GM18498 (cell line): ENCODE measurements at regions not wholly inside any gene's neighbourhood (a gene's known extent, or its start where the extent isn't known, plus 50 kb on each side); places are given as distances from the start of the nearest gene placed in this dataset.
"Not testable (repeated sequence)": the region's sequence is repeated elsewhere in the genome, so short reads cannot be mapped to it uniquely, and the experiment has no call there.

Experiments used
- ATAC-seq: cut with Tn5 transposase; IDR thresholded peaks from one replicate; pipeline ENCODE4 v1.9.1; 2021; ENCODE audit warnings: mild to moderate bottlenecking, moderate library complexity; ENCODE audit not compliant: unreplicated experiment

DNA sequence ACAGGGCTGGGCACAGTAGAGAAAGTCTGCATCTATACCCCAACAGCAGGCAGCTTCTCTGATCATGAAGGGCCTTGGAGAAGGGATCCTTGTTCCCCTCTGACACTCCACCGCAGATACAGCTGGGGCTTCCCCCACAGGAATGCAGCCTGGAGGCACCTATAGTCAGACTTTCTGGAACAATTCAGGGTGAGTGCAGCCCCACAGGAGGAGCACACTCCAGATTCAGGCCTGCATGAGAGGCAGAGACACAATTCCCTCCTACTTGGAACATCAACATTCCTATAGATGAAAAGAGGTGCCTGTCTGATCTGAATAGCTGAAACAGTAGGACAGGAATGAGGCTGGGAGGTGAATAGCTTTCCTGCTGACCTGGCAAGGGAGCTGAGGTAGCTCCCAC, 1298.0 kb upstream of the CNTN5 start:
- ATAC-seq, result no peak

DNA sequence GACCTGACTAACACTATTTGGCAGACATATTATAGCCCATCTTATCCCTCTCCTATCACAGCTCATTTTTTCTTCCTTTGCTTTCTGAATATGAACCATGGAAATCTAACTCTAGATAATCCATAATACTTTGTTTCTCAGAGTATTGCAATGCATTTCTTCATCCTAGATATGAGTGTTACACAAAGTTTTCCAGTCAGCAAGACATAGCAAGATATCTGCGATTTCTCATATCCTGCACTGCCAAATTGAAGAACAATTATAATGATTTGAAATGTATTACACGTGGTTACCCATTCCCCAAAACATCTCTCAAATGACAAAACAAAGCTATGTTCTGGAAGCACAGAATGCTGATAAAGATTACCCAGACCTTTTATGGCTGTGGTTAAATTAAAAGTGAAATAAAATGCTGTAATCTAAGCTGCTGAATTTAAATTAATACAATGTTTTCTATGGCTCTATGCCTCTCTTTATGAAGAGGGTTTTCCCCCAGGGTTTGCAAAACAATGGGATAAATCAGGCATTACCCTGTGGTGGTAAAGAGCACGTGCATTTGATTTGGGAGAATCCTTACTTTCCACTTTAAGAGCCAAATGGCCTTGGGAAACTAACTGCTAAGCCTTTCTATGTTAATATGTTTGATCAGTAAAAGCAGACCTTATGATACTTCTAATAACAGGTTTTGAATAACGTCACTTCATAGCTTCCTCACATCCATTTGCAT, 1291.0 kb upstream of the CNTN5 start:
- no peak for ATAC-seq

DNA sequence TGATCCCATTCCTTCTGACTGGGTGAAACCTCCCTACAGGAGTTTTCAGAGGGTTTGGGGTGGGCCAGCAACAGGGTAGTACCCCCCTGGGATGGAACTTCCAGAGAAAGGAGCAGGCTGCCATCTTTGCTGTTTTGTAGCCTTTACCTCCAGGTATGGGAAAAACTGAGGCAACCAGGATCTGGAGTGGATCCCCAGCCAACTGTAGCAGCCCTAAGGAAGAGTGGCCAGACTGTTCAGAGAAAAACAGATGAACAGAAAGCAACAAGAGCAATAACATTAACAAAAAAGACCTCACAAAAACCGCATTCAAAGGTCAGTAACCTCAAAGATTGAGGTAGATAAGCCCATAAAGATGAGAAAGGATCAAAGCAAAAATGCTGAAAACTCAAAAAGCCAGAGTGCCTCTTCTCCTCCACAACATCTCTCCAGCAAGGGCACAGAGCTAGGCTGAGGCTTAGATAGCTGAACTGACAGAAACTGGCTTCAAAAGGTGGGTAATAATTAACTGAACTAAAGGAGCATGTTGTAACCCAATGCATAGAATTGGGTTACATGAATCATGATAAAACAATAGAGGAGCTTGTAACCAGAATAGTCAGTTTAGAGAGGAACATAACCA, 1288.6 kb upstream of the CNTN5 start:
- no peak for ATAC-seq

DNA sequence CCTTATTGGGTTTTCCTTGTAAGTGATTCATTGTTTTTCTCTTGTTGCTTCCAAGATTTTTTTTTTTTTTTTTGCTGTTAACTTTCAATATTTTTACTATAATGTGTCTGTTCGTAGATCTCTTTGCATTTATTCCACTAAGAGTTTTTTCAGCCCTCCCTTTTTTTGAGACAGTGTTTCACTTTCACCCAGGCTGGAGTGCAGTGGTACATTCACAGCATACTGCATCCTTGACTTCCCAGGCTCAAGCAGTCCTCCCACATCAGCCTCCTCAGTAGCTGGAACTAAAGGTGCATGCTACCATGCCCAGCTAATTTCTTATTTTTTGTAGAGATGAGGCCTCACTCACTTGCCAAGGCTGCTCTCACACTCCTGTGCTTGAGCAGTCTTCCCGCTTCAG, 1282.0 kb upstream of the CNTN5 start:
- ATAC-seq, result no peak

DNA sequence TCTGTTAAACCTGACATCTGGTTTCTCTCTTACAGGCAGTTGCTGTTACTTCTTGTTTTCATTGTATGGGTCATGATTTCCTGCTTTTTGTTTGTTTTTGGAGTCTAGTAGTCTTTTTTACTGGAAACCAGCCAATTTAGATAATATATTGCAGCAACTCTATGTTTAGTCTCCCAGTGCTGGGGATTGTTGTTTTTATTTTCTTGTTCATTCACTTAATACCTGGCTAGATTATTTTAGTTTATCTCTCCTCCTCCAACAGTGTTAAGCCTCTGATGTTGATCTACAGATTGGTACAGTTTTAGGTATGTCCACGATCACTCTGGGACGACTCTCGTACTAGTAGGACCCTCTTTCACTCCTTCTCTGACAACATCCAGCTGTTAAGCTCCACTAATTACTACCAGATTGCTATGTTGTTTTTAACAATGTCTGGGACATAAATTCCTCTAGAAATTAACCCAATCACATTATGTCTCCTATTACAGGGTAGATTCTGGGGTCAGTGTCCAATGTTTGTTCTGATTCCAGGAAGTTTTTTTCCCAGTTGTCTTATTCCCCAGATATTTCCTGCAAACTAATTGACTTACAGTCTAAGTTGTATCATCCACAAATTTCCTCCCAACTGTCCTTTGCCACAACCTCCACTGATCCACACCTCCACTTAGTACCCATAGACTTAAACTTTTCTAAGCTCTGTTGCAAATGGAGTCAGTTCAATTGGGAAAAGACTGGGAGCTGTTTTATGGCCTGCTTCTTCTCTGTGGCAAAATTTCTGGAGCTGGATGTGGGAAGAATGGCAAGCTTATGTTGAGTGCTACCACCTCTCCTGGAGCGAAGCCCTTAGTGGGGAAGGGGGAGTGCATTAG, 1280.6 kb upstream of the CNTN5 start:
- no peak for ATAC-seq

DNA sequence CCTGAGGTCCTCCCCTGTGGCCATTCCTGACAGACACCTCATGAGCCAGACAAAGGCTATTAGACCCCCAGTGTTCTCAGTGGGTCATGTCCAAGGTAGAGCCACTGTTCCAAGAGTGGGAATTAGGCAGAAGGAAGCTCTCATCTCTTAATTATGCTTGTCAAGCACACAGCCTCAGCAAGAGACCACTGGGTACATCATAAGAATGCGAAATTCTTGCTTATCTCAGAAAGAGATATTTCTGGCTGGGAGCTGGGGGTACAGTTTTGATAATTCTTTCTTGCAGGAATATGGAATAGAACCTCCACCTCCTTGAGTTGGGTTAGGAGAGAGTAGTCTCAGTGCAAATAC, 1280.0 kb upstream of the CNTN5 start:
- ATAC-seq, result no peak

DNA sequence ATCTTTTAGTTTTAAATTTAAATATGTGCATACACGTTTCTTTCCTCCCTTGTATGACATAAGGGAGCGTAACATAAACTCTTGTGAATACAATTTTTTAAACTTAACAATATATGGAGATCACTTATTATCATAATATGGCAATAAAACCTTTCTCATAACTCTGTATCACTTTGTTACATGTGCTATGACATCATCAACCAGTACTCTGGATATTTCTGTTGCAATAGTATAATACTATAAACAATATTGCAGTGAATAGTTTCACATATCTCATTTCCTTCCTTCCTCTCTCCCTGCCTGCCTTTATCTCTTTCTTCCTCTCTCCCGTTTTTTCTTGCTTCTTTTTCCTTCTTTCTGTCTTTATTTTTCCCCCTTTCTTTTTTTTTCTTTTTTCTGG, 1278.0 kb upstream of the CNTN5 start:
- ATAC-seq, result no peak

DNA sequence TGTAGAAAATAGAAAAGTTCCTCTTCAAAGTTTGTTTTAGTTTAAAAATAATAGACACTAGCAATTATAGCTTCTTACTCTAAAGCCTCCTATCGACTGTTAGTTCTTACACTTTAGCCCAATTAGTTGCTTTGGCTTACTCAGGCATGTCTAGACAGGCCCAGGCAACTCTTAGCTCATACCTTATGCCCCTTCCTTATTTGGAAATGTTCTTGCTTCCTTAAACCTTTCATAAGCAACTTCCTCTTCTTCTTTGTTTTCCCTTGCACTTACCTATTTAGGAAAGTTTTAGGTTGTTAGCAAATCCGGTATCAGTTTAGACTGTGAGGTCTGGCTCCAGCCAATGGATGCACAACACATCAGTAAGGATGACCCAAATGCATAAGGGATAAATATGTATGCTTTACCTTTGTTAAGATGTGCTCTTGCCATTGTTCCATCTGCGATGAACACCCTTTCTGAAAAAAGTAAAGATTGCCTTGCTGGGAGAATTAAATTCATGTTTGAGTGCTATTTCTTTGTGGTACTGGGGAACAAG, 1277.5 kb upstream of the CNTN5 start:
- no peak for ATAC-seq

DNA sequence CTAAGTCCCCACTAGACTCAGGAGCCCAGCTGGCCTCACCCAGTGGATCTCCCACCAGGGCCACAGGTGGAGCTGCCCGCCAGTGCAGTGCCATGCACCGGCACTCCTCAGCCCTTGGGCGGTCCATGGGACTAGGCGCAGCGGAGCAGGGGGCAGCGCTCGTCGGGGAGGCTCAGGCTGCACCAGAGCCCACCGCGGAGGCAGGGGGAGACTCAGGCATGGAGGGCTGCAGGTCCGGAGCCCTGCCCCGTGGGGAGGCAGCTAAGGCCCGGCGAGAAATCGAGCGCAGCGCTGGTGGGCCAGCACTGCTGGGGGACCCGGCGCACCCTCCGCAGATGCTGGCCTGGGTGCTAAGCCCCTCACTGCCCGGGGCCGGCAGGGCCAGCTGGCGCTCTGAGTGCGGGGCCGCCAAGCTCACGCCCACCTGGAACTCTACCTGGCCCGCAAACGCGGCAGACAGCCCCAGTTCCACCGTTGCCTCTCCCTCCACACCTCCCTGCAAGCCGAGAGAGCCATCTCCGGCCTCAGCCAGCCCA, 1275.2 kb upstream of the CNTN5 start:
- no peak for ATAC-seq

DNA sequence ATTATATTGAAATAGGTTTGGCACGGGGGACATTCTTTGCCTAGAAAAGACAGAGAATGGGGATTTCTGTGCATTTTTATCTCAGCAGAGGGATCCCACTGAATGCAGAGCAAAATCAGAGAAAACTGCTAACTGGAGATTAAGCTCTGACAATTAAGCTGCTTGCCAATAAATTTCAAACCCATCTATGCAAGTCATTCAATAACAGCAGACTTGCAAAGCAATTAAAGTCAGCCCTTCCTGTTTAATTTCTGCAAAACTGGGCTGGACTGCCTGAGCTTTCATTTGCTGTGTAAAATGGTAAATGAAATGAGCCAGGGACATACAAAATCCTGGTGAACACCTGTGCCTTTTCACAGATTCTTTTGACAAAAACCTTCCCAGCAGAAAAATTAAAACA, 1273.9 kb upstream of the CNTN5 start:
- no peak for ATAC-seq

DNA sequence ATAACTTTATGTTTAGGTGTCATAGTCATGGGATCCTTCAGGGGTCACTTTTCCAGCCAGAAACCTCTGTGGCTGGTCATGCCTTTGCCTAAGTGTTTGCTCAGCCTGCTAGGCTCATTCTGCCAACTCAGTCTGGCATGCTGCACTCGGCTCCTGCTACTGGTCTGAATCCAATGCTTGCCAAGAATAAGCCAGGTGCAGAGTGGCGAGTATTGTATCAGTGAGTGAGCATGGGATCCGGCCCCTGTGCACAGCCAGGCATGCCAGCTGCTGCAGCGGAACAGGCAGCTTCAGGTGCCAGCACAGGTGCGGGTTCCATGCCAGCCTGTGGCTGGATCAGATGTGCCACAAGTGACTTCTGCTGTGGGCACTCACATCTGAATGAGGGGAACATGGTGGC, 1269.3 kb upstream of the CNTN5 start:
- ATAC-seq, result no peak

DNA sequence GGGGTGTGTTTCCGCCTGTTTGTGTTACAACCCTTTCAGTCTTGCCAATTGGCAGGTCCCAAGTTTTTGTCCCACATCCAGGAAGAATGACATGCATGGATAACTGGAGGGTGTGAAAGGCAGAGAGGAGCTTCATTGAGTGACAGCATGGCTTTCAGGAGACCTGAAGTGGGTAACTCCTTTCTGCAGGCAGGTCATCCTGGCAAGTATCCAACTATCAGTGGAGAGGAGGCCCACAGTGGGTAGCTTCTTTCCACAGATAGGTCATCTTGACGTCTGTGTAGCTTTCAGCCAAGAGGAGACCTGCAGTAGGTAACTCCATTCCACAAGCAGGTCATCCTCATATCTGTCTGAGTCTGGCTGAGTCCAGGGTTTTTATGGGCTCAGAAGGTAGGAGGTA, 1268.8 kb upstream of the CNTN5 start:
- ATAC-seq, result no peak

DNA sequence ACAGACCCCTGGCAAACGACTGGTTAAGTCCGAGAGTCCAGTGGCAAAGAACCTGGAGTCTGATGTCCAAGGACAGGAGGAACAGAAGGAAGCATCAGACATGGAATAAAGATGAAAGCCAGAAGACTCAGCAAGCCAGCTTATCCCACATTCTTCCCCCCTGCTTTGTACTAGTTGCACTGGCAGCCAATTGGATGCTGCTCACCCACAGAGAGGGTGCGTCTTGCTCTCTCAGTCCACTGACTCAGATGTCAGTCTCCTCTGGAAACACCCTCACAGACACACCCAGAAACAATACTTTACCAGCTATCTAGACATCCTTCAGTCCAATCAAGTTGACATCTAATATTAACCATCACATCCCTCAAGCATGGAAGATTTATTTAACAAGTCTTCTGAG, 1265.8 kb upstream of the CNTN5 start:
- no peak for ATAC-seq

DNA sequence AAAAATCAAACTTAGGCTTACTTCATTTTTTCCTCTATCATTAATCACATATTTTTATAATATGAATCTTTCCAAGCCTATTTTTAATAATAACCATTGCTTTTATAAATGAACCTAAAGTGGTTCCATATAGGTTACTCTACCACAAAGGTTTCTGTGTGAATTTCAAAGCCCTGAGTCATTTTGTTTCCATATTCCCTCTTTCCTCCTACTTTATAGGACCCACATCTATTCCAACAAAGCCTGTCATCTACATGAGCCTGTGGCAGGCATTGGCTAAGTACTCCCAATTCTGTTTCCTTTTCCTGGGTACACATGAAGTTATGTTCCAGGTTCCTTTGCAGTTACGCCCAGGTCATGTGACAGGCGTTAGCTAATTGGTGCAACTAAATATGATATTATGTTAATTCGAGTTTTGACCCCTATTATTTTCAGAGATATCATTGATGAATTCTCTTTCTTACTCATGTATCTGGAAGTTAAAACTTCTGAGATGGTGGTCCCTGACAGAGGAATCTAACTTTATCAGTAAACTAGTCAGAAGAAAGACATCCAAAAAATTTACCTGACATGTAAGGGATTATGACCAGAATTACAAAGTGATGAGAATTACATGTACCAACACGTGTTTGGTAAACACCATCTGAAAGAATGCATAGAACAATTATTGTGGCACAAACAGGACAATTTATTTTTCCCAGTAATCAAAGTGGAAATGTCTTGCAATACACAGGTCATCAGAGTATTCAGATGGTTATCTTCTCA, 1264.0 kb upstream of the CNTN5 start:
- no peak for ATAC-seq

DNA sequence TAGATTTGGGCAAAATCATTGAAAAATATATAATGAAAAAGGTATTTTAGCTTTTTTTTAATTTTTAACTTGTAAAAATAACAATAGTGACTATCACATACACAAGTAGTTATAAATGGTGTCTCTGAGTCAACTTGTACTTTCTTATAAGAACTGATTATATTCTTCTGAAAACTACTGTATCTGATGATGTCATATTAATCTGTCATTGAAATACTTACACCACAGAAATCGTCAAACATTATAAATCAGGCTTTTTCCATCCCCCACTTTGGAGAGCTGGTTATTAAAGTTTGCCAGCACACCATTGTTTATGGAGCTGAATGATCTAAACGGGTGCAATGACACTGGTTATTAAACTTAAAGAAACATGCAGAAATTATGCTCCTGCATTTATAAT, 1259.6 kb upstream of the CNTN5 start:
- ATAC-seq, result no peak

DNA sequence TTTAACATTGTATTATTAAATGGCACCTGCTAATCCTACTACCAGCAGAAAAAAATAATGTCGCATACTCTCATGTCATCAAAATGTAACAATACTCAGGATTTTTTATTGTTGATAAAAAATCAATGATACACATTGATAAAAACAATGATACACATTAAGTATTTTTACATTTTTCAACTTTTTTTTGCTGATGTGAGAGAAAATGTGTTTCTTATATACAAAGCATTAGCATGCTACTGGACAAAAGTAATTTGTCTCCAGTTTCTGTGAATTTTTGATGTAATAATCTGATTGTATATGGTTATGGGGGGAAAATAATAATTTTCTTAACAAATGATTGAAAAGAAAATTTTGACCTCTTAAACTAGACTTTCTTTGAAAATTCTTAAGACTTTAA, 1256.6 kb upstream of the CNTN5 start:
- no peak for ATAC-seq

DNA sequence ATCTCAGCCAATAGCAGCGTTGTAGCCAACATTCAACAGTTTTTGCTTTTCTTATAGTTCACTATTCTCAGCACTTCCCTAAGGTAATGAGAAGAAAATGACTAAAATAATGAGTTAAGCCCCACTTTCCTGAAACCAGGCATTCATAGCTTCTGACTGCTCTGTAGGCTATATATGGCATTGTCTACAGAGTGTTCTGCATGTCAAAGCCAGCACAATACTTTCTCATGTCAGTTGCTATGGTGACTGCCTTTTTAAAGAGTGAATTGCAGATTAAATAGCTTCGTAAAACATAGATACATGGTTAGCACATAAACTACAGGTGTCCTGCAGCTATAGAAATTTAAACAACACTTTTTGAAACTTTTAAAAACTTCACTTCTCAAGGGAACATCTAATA, 1256.1 kb upstream of the CNTN5 start:
- no peak for ATAC-seq

DNA sequence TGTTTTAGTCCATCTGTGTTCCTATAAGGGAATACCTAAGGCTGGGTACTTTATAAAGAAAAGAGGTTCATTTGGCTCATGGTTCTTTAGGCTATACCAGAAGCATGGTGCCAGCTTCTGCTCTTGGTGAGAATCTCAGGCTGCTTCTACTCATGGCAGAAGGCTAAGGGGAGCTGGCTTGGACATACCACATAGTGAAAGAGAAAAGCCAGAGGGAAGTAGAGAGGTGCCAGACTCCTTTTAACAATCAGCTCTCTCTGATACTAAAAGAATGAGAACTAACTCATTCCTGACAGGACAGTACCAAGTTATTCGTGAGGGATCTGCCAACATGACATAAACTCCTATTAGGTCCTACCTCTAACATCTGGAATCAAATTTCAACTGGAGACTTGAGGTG, 1250.2 kb upstream of the CNTN5 start:
- ATAC-seq, result no peak

DNA sequence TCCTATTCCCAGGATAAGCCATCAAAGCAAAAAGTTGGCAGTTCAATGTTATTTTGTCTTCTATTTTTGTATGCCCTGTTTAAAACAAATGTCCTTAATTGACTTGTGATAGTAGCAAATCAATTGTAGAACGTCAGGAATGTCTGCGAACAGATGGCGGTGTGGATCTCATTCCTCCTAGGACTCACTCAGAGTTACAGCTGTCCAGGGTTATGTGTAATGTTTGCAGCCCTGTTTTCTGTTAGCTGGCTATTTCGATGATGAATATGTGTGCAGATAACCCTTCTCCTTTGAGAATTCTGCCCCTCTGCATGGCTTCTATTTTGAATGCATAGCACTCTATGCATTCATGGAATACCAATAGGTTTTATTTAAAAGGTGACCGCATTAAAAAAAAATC, 1248.0 kb upstream of the CNTN5 start:
- no peak for ATAC-seq

DNA sequence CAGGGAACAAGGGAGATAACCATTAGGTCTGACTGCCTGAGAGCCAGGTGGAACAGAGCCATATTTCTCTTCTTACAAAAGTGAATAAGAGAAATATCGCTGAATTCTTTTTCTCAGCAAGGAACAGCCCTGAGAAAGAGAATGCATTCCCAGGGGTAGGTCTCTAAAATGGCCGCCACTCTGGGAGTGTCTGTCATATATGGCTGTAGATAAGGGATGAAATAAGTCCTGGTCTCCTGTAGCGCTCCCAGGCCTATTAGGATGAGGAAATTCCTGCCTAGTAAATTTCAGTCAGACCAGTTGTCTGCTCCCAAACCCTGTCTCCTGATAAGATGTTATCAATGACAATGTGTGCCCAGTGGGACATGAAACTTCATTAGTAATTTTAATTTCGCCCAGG, 1236.4 kb upstream of the CNTN5 start:
- ATAC-seq, result not testable (repeated sequence)

DNA sequence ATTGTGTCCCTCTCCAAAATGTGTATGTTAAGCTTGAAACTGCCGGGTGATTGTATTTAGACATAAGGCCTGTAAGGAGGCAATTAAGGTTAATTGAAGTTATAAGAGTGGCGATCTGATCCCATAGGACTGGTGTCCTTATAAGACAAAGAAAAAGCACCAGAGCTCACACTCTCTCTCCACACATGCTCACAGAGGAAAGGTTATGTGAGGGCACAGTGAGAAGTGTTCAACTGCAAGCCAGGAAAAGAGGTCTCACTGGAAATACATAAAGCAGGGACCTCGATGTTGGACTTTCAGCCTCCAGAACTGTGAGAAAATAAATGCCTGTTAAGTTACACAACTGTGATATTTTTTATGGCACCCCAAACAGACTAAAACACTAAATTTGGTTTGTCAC, 1233.8 kb upstream of the CNTN5 start:
- no peak for ATAC-seq
